HG03175 (cell line): ENCODE measurements at regions not wholly inside any gene's neighbourhood (a gene's known extent, or its start where the extent isn't known, plus 50 kb on each side); places are given as distances from the start of the nearest gene placed in this dataset.
"Not testable (repeated sequence)": the region's sequence is repeated elsewhere in the genome, so short reads cannot be mapped to it uniquely, and the experiment has no call there.

Experiments used
- ATAC-seq: cut with Tn5 transposase; IDR thresholded peaks from one replicate; pipeline ENCODE4 v1.9.1; 2021; ENCODE audit warnings: mild to moderate bottlenecking, moderate library complexity; ENCODE audit not compliant: unreplicated experiment

- ATAC-seq, result no peak
Observed at GRCh38 chr1:164369698-164370365, 189.2 kb upstream of the PBX1 start.

- no peak for ATAC-seq
Observed at GRCh38 chr1:164380893-164381292, 178.1 kb upstream of the PBX1 start.

DNA sequence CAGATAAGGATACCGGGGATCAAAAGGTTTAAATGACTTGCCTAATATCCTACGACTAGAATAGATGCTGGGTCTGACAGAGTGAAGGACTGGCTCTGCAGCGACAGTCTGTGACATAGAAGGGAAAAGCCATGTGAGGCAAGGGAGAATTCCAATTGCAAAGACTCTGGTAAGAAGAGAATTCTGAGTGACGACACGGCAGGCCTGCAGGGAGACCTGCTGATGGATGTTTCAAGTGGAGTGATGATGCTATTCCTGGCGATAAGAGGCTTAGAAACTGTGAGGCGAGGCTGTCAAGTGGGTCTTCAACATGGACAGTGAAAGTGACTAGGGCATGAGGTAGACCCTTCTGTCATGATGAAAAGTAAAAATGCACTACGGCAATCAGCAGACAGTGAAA lies 176.6 kb upstream of the PBX1 start:
- ATAC-seq, result no peak

GRCh38 chr1:164384262-164384661 lies 174.7 kb upstream of the PBX1 start:
- ATAC-seq, result no peak

DNA sequence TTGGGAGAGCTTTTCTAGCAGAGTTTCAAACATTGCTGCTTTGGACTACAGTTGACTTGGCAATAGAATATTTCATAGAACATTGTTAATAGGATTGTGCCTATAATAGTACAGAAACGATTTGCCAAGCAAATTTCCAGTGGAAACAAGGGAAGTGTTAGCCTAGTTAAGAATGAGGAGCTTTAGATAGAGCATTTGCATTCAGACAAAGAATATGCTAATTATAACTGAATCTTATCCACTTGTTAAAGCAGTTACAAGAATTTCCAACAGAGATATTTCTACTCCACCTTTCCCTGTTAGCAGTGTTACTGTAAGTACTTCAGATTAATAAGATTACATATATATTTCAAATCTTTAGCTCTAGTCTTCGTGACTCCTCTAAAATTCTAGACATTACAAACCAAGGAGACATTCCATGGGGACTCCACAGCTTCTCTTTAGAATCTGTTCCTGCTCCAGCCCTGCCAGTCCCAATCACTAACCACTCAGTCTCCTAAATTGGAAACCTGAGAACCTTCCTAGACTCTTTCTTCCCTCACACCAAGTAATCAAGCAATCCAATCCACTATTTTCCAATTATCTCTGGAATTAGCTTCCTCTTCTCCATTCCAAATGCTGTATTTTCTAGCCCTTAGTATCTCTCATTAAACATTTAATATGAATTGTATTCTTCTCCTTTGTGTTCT lies 141.8 kb upstream of the PBX1 start:
- ATAC-seq, result no peak

GRCh38 chr1:164423136-164423535 lies 135.8 kb upstream of the PBX1 start:
- ATAC-seq, result no peak

- no peak for ATAC-seq
Observed at GRCh38 chr1:164433141-164433817, 125.7 kb upstream of the PBX1 start.

- ATAC-seq, result no peak
Observed at GRCh38 chr1:164433818-164434170, 125.2 kb upstream of the PBX1 start.

GRCh38 chr1:164440232-164440631 lies 118.8 kb upstream of the PBX1 start:
- no peak for ATAC-seq

DNA sequence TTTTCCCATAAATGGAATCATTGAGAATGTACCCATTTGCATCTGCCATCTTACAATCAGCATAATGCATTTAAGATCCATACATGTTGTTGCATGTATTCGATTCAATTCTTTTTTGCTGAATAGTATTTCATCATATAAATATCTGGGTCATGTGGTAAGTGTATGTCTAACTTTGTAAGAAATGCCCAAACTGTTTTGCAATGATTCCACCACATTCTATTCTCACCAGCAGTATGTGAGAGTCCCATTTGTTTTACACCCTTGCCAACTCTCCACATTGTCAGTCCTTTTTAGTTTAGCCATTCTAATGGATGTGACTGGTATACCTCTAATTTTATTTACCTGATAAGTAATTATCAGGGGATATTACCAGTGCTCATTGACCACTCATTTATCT lies 115.8 kb upstream of the PBX1 start:
- ATAC-seq, result no peak

- no peak for ATAC-seq
Observed at GRCh38 chr1:164443836-164444235, 115.1 kb upstream of the PBX1 start.

DNA sequence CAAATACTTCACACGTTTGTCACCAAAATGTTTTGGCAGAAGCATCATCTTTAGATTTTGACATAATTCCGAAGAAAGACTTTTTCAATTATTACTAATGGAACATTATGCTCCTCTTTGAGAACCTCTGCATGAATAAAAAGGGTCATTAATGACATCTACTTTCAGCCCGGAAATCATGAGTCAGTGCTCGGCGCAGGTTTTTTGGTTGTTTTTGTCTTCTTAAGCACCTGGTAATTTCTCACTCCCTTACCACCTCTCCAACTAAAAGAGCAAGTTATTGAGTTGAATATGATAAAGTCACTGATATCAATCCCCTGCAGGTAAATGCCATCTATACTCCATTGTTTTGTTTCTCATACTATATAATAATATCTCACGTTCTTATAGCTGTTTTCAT lies 113.0 kb upstream of the PBX1 start:
- no peak for ATAC-seq

GRCh38 chr1:164452549-164452948 lies 106.4 kb upstream of the PBX1 start:
- no peak for ATAC-seq

GRCh38 chr1:164456272-164456671 lies 102.7 kb upstream of the PBX1 start:
- no peak for ATAC-seq

DNA sequence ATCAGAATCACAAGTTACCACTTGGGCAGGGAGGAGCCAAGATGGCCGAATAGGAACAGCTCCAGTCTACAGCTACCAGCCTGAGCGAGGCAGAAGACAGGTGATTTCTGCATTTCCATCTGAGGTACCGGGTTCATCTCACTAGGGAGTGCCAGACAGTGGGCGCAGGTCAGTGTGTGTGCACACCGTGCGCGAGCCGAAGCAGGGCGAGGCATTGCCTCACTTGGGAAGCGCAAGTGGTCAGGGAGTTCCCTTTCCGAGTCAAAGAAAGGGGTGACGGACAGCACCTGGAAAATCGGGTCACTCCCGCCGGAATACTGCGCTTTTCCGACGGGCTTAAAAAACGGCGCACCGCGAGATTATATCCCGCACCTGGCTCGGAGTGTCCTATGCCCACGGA lies 99.8 kb upstream of the PBX1 start:
- ATAC-seq, result not testable (repeated sequence)

GRCh38 chr1:164466001-164466421 lies 93.0 kb upstream of the PBX1 start:
- no peak for ATAC-seq

- no peak for ATAC-seq
Observed at GRCh38 chr1:164466429-164466828, 92.6 kb upstream of the PBX1 start.

DNA sequence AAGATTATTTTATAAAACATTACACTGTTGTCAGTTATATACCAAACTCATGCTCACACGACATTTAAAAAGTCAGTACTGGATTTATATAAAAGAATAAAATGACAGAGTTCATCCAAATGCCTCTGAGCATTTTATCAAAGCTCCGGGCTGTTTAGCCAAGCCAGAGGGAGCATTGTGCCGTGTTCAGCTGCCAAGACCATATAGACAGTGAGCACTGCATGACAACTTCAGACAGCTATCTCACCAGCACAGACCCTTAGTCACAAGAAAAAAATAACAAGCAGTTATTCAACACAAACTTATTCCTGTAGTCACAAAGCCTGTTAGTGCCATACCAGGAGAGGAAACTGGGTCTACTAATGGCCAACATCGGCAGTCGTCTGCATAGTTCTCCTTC lies 88.0 kb upstream of the PBX1 start:
- no peak for ATAC-seq

DNA sequence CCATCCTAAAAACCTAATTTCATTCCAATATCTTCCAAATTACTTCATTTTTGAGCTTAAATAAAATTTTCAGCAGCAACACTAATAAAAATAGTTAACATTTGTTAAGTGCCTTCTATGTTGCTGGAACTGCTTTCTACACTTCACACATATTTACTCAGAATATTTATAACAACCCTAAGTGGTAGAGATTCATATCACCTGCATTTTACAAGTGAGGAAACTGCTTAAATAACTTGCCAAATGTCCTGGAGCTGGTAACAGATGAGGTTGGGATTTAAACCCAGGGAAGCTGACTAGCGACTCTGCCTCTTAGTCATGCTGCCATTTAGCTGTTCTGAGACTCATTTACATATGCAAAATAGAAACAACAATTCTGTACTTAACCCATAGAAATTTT lies 86.1 kb upstream of the PBX1 start:
- ATAC-seq, result no peak

- ATAC-seq, result no peak
Observed at GRCh38 chr1:164473544-164473943, 85.4 kb upstream of the PBX1 start.

GRCh38 chr1:164475834-164476233 lies 83.2 kb upstream of the PBX1 start:
- ATAC-seq, result no peak

DNA sequence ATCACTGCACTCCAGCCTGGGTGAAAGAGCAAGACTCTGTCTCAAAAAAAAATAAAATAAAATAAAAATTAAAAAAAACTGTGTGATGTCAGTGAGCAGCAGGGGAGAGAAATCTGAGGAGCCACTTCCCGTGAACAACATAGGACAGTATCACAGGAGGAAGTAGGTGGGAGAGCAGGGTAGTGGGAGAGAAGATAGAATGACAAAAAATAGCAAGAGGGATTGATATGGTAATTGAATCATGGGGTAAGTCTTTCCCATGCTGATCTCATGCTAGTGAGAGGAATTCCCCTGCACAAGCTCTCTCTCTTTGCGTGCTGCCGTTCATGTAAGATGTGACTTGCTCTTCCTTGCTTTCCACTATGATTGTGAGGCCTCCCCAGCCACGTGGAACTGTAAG lies 81.6 kb upstream of the PBX1 start:
- no peak for ATAC-seq
